GM18517 (cell line): ENCODE measurements at regions not wholly inside any gene's neighbourhood (a gene's known extent, or its start where the extent isn't known, plus 50 kb on each side); places are given as distances from the start of the nearest gene placed in this dataset.

ENCODE experiments used
- ATAC-seq: cut with Tn5 transposase; IDR thresholded peaks from one replicate; pipeline ENCODE4 v1.9.1; 2021; ENCODE audit warnings: mild to moderate bottlenecking, moderate library complexity; ENCODE audit not compliant: unreplicated experiment

DNA sequence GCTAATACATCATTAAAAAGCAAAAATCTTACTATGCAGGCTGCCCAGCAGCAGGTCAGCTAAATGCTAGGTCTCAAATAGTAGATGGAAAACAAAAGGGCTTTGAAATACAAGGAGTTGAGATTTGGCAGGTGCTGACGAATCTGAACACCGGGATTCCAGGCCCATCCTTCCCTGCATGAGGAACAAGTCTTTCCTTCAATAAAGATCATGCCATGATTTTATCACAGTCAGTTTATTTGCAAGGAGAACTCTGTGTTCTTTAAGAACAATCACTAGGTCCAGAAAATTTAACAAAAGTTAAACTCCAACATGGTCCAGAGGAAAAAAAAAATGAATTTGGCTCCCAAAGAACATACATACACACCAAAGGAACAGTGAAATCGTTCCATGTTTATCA lies 551.4 kb downstream of the SLITRK6 start:
- ATAC-seq = no peak

DNA sequence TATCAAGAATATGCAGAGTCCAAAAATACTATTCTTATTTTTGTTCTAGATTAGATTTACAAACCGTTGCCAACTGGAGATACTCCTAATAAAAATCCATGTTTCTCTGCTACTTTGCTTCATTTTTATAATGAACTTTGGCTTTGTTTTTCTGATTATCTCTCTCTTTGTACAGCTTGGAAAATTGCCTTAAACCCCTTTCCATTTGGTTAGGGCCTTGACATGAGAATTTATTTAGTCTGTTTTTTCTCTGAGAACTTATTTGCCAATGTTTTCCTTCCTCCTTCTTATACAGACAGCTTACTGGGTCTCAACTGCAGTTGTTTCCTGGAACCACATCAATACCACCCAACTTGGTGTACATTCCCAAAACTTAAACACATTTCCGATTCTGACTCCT lies 555.4 kb downstream of the SLITRK6 start:
- ATAC-seq = no peak

DNA sequence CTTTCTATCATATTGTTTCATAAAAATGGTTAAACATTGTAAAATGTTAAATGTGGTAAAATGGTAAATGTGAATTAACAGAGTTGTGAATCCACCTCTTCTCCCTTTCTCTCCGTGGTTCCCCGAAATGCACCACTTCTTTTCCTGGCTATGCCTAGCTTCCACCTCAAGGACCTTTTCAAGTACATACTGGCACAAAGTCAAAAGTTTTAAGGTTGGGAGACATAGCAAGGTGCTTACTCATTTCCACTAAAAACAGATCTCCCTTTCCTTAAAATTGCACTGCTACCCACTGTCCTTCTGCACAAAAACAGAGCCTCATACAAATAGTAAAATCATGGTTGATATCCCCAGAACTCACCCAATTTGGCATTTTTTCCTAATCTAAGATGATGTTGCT lies 558.2 kb downstream of the SLITRK6 start:
- ATAC-seq = no peak

DNA sequence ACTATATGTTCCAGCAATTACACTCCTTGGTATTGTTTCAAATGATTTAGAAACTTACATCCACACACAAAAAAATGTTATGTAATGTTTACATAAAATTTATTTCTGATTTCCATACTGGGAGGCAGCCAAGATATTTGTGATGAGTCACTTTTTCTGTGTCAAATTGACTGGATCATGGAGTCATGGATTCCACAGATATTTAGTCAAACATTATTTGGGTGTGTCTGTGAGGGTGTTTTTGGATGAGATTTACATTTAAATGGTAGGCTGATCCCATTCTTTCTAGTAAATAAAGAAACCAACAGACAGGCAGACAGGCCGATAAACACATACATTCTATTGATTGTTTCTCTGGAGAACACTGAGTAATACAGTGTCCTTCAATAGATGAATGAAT lies 562.8 kb downstream of the SLITRK6 start:
- ATAC-seq = no peak

DNA sequence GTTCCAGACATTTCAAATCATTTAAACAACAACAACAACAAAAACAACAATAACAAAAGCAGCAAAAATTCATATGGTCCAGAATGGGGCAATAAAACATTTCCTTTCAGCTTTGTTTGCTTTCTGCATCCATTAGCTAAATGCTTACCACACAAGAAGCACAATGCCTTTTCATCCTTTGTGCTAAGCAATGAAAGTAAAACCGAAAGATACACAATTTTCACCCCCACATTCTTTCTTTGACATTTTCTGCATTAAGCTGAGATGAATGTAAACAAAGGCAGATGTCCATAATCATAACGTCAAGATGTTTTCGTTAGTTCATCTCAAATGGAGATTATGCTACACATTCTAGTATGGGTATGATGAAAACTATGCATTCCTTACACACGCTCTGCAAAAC lies 568.5 kb downstream of the SLITRK6 start:
- no peak for ATAC-seq

DNA sequence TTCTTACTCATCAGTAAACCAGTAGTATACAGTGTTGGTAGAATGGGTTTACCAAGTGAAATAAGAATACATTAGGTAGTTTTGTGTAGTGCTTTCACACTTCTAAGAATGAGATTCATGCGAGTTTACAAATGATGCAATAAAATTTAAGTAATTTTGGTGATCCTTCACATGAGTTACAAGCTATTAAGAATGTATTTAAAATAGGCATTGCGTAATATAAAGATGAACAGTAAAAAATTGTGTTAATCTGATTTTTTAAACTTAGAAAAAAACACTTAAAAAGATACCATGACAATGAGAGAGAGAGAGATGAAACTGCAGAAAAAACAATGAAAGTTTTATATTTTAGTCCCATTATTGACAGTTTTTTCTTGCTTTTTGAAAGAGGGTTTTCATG lies 570.5 kb downstream of the SLITRK6 start:
- no peak for ATAC-seq

DNA sequence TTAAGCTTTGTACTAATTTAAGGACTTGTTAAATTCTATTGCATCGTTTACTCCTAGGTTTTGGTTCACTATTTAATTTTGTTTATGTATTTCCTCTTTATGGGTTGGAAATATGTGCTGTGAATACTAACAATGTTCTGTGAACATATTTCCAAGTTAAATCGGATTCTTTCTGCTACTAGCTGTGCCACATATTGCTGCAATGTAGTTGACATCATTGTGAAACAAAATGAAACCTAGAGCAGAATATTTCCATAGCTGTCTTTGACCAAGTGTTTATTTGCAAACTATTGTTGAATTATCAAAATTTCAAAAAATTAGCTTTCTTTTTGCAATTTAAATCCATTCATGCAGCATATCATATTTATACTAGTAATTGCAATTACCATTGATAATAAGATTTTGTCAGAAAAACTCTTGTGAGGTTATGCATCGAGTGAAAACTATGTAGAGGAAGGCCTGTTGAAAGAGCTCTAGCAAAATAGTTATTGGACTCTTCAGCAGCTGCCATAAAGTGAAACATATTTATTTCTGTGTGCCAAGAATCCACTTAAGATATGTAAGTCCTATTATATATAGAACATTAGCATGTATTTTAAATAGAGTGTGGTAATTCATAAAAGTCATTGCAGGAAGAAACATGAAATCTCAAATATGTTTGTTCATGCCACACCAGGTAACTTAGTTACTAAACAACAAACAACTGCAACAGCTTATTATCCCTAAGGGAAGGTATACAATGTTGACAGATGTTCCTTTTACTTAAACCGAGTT lies 575.1 kb downstream of the SLITRK6 start:
- no peak for ATAC-seq

DNA sequence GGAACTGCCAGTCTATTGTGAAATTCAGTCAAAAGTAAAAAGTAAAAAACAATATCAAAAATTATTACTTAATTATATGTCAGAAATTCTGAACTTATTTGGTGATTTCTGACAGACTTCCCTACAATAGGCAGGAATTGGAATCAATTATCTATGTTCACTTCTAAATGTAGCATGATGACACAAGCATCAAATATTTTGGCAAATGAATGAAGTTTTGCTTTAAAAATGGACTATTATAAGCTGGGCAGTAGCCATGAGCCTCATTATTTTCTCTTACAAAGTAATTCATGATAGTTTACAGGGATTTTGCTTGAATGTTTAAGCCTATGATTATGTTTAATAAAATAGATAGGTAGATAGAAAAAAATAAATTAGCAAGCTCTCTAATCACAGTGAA lies 582.6 kb downstream of the SLITRK6 start:
- no peak for ATAC-seq

DNA sequence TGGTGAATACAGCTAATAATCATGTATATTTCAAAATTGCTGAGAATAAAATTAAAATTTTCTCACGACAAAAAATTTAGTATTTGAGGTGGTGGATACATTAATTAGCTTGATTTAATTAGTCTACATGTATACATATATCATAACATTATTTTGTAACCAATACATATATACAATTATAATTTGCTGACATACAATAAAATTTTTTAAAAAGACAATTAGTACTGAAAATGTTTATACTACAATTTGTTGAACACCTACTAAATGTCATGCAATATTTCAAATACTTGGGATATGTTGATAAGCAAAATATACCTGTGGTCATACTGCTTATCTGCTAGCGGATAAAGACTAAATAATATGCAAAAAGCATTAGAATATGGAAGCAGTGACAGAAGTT lies 586.5 kb downstream of the SLITRK6 start:
- ATAC-seq = no peak

DNA sequence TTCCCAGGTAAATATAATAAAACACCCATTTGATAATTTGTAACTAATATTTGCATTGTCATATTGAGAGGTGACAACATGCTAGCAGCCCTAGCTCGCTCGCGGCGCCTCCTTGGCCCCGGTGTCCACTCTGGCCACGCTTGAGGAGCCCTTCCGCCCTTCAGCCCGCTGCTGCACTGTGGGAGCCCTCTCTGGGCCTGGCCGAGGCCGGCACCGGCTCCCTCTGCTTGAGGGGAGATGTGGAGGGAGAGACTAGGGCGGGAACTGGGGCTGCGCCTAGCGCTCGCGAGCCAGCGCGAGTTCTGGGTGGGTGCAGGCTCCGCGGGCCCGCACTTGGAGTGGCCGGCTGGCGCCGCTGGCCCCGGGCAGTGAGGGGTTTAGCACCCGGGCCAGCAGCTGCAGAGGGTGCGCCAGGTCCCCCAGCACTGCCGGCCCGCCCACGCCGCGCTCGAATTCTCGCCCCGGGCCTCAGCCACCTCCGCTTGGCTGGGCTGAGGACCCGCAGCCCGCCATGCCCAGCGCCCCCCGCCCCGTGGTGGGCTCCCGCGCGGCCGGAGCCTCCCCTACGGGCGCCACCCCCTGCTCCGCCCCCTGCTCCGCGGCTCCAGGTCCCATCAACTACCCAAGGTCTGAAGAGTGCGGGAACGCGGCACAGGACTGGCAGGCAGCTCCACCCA lies 594.4 kb downstream of the SLITRK6 start:
- no peak for ATAC-seq

DNA sequence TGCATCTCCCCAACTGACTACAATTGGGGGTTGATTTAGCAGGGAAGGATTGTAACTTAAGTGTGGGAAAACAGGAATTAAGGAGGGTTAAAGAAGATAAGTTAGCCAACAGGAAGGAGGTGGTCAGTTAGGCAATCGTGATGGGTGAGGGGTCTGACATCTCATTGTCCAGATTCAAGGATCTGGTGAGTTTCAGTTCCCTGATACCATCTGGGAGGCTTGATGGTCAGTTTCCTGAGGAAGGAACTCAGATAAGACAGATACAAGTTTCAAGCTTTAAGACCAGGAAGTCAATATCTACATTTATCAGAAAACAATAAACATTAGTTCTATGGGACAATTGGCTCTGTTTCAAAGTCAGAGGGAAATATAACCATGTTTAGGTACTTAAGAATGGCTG lies 601.8 kb downstream of the SLITRK6 start:
- ATAC-seq = no peak

DNA sequence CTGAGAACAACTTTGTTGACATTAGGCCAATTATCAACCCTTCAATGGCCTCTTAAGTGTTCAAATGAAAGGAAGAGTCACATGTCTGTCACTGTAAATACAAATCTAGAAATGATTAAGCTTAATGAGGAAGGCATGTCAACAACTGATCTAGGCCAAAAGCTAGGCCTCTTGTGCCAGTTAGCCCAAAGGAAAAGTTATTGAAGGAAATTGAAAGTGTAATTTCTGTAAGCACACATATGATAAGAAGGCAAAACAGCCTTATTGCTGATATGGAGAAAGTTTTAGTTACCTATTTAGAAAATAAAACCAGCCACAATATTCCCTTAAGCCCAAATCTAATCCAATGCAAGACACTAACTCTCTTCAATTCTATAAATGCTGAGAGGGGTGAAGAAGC lies 604.7 kb downstream of the SLITRK6 start:
- ATAC-seq = no peak

DNA sequence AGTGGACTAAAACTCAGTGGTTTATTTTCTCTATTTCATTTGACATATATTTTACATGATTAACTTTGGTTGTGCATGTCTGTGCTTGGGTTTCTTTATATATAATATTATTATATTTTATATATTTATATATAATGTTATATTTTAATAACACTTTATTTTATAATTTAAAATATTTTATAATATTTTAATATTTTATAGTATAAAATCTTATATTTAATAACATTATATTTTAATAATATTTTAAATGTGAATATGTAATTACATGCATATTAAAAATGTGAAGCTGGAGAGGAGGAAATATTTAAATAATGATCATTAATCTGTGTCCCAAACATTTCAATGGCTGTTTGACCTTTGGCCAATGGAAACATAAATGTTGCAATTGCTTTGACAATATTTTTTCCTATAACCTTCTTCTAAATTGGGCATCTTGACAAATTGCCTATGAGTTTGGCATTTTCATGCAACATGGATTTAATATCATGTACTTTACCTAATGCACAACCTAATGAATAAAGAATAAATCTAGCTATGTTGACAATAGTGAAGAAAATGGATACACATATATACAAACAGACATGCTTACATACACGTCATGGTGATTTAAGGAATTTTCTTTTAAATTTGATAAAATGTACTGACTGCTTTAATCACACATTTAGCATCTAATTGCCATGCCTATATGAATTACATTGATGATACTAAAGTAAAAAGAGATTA lies 607.1 kb downstream of the SLITRK6 start:
- ATAC-seq = no peak

DNA sequence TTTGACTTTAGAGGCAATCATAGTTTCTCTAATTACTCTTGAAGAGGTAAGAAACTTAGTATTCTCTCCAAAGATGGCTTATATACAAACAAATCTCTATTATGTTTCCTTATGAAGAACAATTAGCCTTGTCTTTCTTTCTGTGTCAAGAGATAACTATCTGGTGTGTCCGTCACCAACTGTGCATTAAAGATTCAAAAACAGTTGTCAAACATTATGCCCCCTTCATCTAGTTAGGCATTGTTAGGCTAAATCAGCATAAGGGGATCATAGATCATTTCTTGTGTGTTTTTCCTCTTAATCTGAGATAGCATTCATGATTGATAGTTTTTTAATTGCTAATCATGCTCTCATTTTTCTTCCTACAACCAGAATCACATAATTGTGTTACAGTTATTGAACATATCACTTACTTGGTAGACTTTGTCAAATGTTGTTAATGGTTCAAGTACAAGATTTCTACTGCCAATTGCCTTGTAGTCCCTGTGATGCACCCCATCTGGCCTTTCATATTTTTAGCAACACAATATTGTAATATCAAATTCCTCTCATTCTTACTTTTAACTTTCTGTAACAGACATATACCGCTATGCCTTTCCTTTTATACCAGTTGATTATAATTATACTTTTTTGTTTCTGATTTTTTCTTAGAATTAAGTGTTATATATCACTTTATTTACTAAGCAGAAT lies 612.7 kb downstream of the SLITRK6 start:
- no peak for ATAC-seq

DNA sequence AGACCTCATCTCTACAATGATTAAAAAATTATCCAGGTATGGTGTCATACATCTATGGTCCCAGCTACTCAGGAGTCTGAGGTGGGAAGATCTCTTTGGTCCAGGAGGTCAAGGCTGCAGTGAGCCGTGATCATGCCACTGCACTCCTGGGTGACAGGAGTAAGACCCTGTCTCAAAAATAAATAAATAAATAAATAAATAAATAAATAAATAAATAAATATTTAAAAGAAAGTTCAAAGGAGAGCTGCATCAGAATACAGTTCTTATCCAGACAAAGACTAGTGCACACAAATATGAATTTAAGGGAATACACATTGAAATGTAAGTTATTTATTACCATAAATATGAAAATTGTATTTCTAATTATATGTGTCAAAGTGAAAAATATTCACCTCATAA lies 624.9 kb downstream of the SLITRK6 start:
- ATAC-seq = no peak

DNA sequence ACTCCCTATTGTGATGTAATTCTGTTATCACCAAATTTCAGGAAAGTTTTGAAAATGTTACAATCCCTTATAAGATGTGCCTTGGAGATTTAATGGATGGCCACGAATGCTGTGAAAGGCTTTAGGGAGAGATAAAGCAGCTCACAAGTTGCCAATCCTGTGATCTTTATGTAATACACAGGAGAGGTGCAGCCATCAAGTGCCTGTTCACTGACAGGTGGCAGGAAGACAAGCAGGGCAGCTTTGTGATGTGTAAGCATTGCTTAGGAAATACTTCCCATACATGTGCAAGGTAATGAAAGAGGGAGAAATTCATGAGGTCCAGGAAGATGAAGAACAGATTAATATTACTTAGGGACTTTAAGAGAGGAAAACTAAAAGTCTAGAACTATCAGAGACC lies 628.8 kb downstream of the SLITRK6 start:
- ATAC-seq = no peak

DNA sequence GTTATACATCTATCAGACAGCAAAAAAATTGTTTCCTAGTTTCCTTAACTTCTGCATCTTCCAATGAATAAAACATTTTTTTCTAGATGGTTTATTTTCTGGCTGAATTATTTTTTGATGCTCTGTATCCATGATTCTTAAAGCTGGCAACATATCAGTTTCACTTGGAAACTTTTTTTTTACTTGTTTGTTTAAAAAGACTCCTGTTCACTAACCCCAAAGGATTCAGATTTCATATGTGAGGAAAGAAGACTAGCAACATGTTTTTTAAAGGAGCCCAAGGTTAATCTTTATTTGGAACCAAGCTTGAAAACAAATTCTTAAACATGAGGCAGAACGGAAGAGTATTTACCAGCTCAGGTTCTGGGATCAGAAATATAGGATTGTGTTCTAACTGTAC lies 632.3 kb downstream of the SLITRK6 start:
- no peak for ATAC-seq

DNA sequence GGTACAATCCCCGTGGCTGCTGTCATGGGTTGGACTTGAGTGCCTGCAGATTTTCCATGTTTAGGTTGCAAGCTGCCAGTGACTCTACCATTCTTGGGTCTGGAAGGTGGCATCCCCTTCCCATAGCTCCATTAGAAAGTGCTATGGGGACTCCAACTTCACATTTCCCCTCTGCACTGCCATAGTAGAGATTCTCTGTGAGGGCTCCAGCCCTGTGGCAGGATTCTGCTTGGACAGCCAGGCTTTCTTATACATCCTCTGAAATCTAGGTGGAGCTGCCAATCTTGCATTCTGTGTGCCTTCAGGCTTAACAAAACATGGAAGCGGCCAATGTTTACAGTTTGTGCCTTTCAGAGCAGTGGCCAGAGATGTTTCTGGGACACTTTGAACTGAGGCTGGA lies 636.2 kb downstream of the SLITRK6 start:
- no peak for ATAC-seq

DNA sequence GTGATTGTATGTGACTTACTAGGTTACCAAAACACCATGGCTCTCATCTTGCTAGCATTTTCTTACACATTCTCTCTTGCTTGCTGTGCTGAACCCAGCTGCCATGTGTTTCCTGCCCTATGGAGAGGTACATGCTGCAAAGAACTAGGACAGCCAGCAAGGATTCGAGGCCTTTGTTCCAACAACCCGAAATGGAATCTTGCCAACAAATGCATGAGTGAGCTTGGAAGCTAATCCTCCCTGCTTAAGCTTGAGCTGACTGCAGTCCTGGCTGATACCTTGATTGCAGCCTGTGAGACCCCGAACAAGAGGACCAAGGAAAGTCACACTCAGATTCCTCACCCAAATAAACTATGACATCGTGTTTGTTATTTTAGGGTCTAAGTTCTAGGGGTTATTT lies 651.2 kb downstream of the SLITRK6 start:
- ATAC-seq = no peak

DNA sequence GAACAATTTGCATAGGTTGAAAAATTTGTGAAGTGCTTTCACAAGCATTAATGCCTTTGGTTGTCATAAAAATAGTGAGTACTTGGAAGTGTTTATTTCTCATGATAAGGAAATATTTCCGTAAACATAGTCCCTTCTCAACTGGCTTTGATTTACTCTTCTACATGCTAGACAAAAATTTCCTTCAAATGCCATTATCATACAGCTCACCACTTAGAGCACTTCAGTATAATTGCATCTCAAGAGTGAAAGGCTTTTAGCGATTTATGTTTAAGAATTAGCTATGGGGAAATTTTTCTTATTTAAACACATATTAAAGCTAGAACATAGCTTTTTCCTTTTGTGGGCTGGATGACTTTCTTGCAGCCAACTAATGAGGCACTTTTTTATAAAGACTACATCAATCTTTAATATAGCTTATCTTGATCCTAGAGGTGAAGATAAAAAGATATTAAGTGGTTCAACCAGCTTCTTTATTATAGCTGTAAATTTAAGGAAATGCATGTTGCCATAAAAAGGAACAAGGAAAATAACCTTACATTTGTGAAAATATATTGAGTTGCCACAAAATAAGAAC lies 656.8 kb downstream of the SLITRK6 start:
- no peak for ATAC-seq

DNA sequence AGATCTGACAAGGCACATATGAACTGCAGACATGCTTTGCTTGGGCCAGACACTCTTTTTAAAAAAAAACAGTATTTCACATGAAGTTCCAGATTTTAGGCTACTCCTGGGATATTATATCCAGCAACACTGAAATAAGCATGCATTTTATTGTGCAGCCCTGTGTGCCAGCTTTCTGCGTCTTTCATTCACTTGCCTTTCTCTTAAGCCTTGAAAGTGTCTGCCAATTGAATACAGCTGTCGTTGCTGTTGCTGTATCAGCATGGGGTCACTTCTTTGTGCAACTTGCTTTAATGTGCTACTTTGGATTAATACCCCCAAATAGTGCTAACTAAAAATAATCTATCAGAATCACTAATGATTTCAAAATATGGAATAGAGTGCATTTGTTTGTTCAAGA lies 657.8 kb downstream of the SLITRK6 start:
- ATAC-seq = no peak
